SU-DHL-6 (cell line): ENCODE measurements at regions not wholly inside any gene's neighbourhood (a gene's known extent, or its start where the extent isn't known, plus 50 kb on each side); places are given as distances from the start of the nearest gene placed in this dataset.

Experiments
- H2AFZ ChIP-seq: fragments of 200-600 bp; sonication (generic); 2 replicates; pipeline ENCODE4 v1.6.1; 2014; ENCODE audit warnings: low read depth, mild to moderate bottlenecking, moderate library complexity, mixed read lengths, antibody characterized with exemption, low read length; ENCODE audit not compliant: severe bottlenecking
- H3F3A ChIP-seq: fragments of 200-600 bp; shearing (Covaris generic); 2 replicates; pipeline ENCODE4 v1.6.0; 2016; ENCODE audit warnings: antibody characterized with exemption, mild to moderate bottlenecking; ENCODE audit not compliant: insufficient read depth
- H3K27ac ChIP-seq: fragments of 200-600 bp; sonication (generic); 2 replicates; pipeline ENCODE4 v1.5.1; 2016; ENCODE audit warnings: low read depth, mild to moderate bottlenecking, low read length, moderate library complexity, mixed read lengths
- H3K27me3 ChIP-seq: fragments of 200-600 bp; sonication (generic), shearing (Covaris generic); 2 replicates; pipeline ENCODE4 v1.6.0; 2014; ENCODE audit warnings: mild to moderate bottlenecking, low read length
- H3K36me3 ChIP-seq: fragments of 200-600 bp; sonication (generic); 2 replicates; pipeline ENCODE4 v1.6.1; 2014; ENCODE audit warnings: mild to moderate bottlenecking, low read length, mixed read lengths
- H3K4me2 ChIP-seq: fragments of 300-600, 200-600 bp; shearing (Covaris generic), sonication (generic); 2 replicates; pipeline ENCODE4 v1.6.0; 2014; ENCODE audit warnings: low read length, low read depth, mild to moderate bottlenecking; ENCODE audit not compliant: poor library complexity, severe bottlenecking
- H3K4me3 ChIP-seq: fragments of 200-600 bp; sonication (generic); 2 replicates; pipeline ENCODE4 v1.5.1; 2014; ENCODE audit warnings: antibody characterized with exemption, low read length, mild to moderate bottlenecking, mixed read lengths; ENCODE audit not compliant: insufficient read depth, poor library complexity, severe bottlenecking
- H3K79me2 ChIP-seq: fragments of 200-600 bp; sonication (generic); 2 replicates; pipeline ENCODE4 v1.6.1; 2014; ENCODE audit warnings: mild to moderate bottlenecking, low read length, moderate library complexity; ENCODE audit not compliant: insufficient read depth
- H3K9ac ChIP-seq: fragments of 200-600 bp; sonication (generic); 2 replicates; pipeline ENCODE4 v1.7.0; 2014; ENCODE audit warnings: mild to moderate bottlenecking, low read length
- H3K9me2 ChIP-seq: fragments of 200-600 bp; sonication (generic); replicated peaks from 2 replicates; pipeline ENCODE4 v1.6.1; 2014; ENCODE audit warnings: low read length; ENCODE audit not compliant: insufficient read depth
- H3K9me3 ChIP-seq: fragments of 200-600 bp; sonication (generic); 2 replicates; pipeline ENCODE4 v1.6.1; 2014; ENCODE audit warnings: low read length, mixed read lengths; ENCODE audit not compliant: insufficient read depth
- H4K20me1 ChIP-seq: fragments of 200-600 bp; sonication (generic); 2 replicates; pipeline ENCODE4 v1.6.1; 2014; ENCODE audit warnings: low read depth, mild to moderate bottlenecking, antibody characterized with exemption, low read length, moderate library complexity, mixed read lengths
- CTCF ChIP-seq: fragments of 200-600 bp; sonication (generic); IDR thresholded peaks from one replicate; pipeline ENCODE4 v1.5.1; 2017; ENCODE audit warnings: antibody characterized with exemption, mild to moderate bottlenecking, low read length, moderate library complexity; ENCODE audit not compliant: insufficient read depth, poor library complexity, severe bottlenecking
- EZH2phosphoT487 ChIP-seq: fragments of 200-600 bp; sonication (generic), shearing (Covaris generic); conservative IDR thresholded peaks from 2 replicates; pipeline ENCODE4 v1.6.1; 2018; ENCODE audit warnings: mild to moderate bottlenecking, antibody characterized with exemption, low read length, moderate library complexity, mixed read lengths

GRCh38 chr6:138035070-138035469 lies 72.1 kb downstream of the PERP start:
- H3K27me3 ChIP-seq, result no peaks in the 10 kb centered on the region
- no peak overlapping the region for H3K4me2 ChIP-seq
- H3F3A ChIP-seq, result no peaks in the 10 kb centered on the region
- no peak overlapping the region for H2AFZ ChIP-seq
- no peaks in the 10 kb centered on the region for H4K20me1 ChIP-seq
- H3K9me2 ChIP-seq, result no peaks in the 10 kb centered on the region
- no peak overlapping the region for H3K9ac ChIP-seq
- no peaks in the 10 kb centered on the region for H3K9me3 ChIP-seq
- H3K36me3 ChIP-seq, result no peaks in the 10 kb centered on the region
- no peak for TF ChIP-seq CTCF
- TF ChIP-seq EZH2phosphoT487, result no peak
- no peaks in the 10 kb centered on the region for H3K79me2 ChIP-seq
- H3K4me3 ChIP-seq, result no peak overlapping the region
- no peak overlapping the region for H3K27ac ChIP-seq

- H3K9ac ChIP-seq, result no peak overlapping the region
- TF ChIP-seq CTCF (no peak), EZH2phosphoT487 (no peak)
Measured at GRCh38 chr6:138036111-138036510, 71.1 kb downstream of the PERP start.

GRCh38 chr6:138037009-138037504 lies 70.2 kb downstream of the PERP start:
- H3K79me2 ChIP-seq, result no peaks in the 10 kb centered on the region
- H3K9me3 ChIP-seq, result no peaks in the 10 kb centered on the region
- H3K27me3 ChIP-seq, result no peaks in the 10 kb centered on the region
- no peak overlapping the region for H3K27ac ChIP-seq
- no peaks in the 10 kb centered on the region for H3F3A ChIP-seq
- no peaks in the 10 kb centered on the region for H3K9me2 ChIP-seq
- no peak overlapping the region for H3K4me2 ChIP-seq
- no peak overlapping the region for H3K9ac ChIP-seq
- H2AFZ ChIP-seq, result no peak overlapping the region
- H4K20me1 ChIP-seq, result no peaks in the 10 kb centered on the region
- TF ChIP-seq CTCF (no peak), EZH2phosphoT487 (no peak)
- no peaks in the 10 kb centered on the region for H3K36me3 ChIP-seq
- no peak overlapping the region for H3K4me3 ChIP-seq

More at GRCh38 chr6:138036111-138036510, 71.1 kb downstream of the PERP start:
- no peaks in the 10 kb centered on the region for H3K9me2 ChIP-seq
- H4K20me1 ChIP-seq, result no peaks in the 10 kb centered on the region
- H3K4me2 ChIP-seq, result no peak overlapping the region
- no peaks in the 10 kb centered on the region for H3F3A ChIP-seq
- no peaks in the 10 kb centered on the region for H3K36me3 ChIP-seq
- no peak overlapping the region for H3K4me3 ChIP-seq
- H2AFZ ChIP-seq, result no peak overlapping the region
- H3K27me3 ChIP-seq, result no peaks in the 10 kb centered on the region
- no peaks in the 10 kb centered on the region for H3K79me2 ChIP-seq
- no peaks in the 10 kb centered on the region for H3K9me3 ChIP-seq
- no peak overlapping the region for H3K27ac ChIP-seq
